ENCODE measurements at regions not wholly inside any gene's neighbourhood (a gene's known extent, or its start where the extent isn't known, plus 50 kb on each side); places are given as distances from the start of the nearest gene placed in this dataset.
"Not testable (repeated sequence)": the region's sequence is repeated elsewhere in the genome, so short reads cannot be mapped to it uniquely, and the experiment has no call there.

GRCh38 chr2:43063096-43063495 is 163.3 kb downstream of the ZFP36L2 start:
- not testable (repeated sequence) for TF ChIP-seq CTCF (IDR thresholded peaks at IDR 0.05 in 4 of 5, conservative IDR thresholded peaks at IDR 0.05 in 1 of 5); POLR2A (IDR thresholded peaks at IDR 0.05)

Data from gastrocnemius medialis (tissue), 4 donors.